ENCODE measurements at regions not wholly inside any gene's neighbourhood (a gene's known extent, or its start where the extent isn't known, plus 50 kb on each side); places are given as distances from the start of the nearest gene placed in this dataset.

DNA sequence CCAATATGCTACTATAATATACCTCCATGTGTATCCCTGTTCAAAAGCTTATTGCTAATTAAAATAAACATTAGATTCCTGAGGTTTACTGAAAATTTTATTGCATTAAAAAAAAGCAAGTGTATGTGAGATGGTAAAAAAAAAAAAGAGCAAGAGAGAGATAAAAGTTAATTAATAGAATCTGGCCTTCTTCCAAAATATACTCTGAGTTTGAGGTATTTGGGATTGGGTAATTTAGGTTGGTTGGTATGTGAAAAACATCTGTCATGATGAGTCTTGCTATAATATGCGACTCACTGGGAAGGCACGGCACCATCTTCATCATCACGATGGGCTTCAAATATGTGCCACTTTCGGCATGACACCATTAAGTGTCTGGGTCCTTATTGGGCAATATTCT lies 711.1 kb upstream of the SOX9 start:
- TF ChIP-seq, protein P1, sequence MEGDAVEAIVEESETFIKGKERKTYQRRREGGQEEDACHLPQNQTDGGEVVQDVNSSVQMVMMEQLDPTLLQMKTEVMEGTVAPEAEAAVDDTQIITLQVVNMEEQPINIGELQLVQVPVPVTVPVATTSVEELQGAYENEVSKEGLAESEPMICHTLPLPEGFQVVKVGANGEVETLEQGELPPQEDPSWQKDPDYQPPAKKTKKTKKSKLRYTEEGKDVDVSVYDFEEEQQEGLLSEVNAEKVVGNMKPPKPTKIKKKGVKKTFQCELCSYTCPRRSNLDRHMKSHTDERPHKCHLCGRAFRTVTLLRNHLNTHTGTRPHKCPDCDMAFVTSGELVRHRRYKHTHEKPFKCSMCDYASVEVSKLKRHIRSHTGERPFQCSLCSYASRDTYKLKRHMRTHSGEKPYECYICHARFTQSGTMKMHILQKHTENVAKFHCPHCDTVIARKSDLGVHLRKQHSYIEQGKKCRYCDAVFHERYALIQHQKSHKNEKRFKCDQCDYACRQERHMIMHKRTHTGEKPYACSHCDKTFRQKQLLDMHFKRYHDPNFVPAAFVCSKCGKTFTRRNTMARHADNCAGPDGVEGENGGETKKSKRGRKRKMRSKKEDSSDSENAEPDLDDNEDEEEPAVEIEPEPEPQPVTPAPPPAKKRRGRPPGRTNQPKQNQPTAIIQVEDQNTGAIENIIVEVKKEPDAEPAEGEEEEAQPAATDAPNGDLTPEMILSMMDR (IDR thresholded peaks at IDR 0.05; ENCODE audit: poor library complexity): no peak
- no peak for TF ChIP-seq EZH2 (IDR thresholded peaks at IDR 0.05; ENCODE audit: borderline replicate concordance)

Measured in hepatocyte (in vitro differentiated cells).